ENCODE measurements at regions not wholly inside any gene's neighbourhood (a gene's known extent, or its start where the extent isn't known, plus 50 kb on each side); places are given as distances from the start of the nearest gene placed in this dataset.
"Not testable (repeated sequence)": the region's sequence is repeated elsewhere in the genome, so short reads cannot be mapped to it uniquely, and the experiment has no call there.

DNA sequence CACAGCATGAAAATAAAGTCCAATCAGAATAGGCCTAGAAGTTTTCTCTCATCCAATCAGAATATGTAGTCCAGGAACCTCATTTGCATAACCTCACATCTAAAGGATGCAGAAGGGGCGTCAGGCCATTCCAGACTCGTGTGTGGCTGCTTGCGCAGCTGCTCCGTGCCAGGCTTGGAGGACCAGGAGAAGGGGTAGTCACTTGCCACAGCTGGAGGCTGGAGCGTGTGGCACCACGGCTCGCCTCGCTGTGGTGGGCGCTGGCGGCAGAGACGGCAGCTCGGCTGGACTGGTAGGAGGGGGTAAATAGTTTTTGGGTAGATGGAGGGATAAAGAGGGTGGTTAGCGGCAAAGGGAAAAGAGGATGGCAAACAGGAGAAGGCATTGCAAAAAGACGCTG, 93.6 kb upstream of the POTED start:
- TF ChIP-seq ZNF274 (IDR thresholded peaks at IDR 0.05; ENCODE audit: low read depth, low read length); YY1 (IDR thresholded peaks at IDR 0.05; ENCODE audit: insufficient read depth, insufficient read length): not testable (repeated sequence)
